ENCODE measurements at regions not wholly inside any gene's neighbourhood (a gene's known extent, or its start where the extent isn't known, plus 50 kb on each side); places are given as distances from the start of the nearest gene placed in this dataset.

- Histone ChIP-seq H3K4me3 (ENCODE audit: extremely low read depth in 1 of 4, insufficient read depth in 2 of 4, low read depth in 3 of 4, low read length in 4 of 4) (no peak overlapping the region), H2AFZ (ENCODE audit: low read length) (no peak overlapping the region), H3K9me3 (ENCODE audit: insufficient read depth in 2 of 2, low read depth in 1 of 2, low read length in 1 of 2) (no peaks in the 10 kb centered on the region), H3K18ac (ENCODE audit: extremely low read depth, low read length) (no peak overlapping the region), H4K91ac (replicated peaks; ENCODE audit: insufficient read length, low read length) (no peak overlapping the region), H3K56ac (replicated peaks; ENCODE audit: insufficient read length, low read depth, low read length) (no peak overlapping the region), H3K23me2 (ENCODE audit: low read depth, low read length) (no peaks in the 10 kb centered on the region), H3K27me3 (replicated peaks in 1 of 4; ENCODE audit: control insufficient read depth in 3 of 4, extremely low read depth in 1 of 4, insufficient read depth in 3 of 4, low read length in 3 of 4) (no peaks in the 10 kb centered on the region; a peak in 1 of 7 replicates), H4K5ac (ENCODE audit: insufficient read length, low read depth, low read length) (no peak overlapping the region), H3K4me1 (replicated peaks in 1 of 4; ENCODE audit: control insufficient read depth in 3 of 4, insufficient read depth in 4 of 4, low read length in 3 of 4) (no peaks in the 10 kb centered on the region), H3K23ac (ENCODE audit: insufficient read length) (no peak overlapping the region), H2BK120ac (replicated peaks; ENCODE audit: low read depth, low read length) (no peak overlapping the region), H3K4ac (replicated peaks; ENCODE audit: insufficient read length, low read depth, low read length) (no peak overlapping the region), H3K14ac (ENCODE audit: insufficient read length) (no peak overlapping the region), H2BK20ac (ENCODE audit: low read length) (no peak overlapping the region), H2BK15ac (ENCODE audit: low read length) (no peak overlapping the region), H2BK12ac (ENCODE audit: low read depth, low read length) (no peak overlapping the region), H2AK5ac (ENCODE audit: low read depth, low read length) (no peak overlapping the region), H3K27ac (ENCODE audit: low read depth, low read length) (no peak overlapping the region), H3K9ac (replicated peaks in 1 of 4; ENCODE audit: extremely low read depth in 1 of 4, low read depth in 3 of 4, low read length in 3 of 4) (no peak overlapping the region), H3K79me1 (ENCODE audit: low read depth, low read length) (no peaks in the 10 kb centered on the region), H3K36me3 (ENCODE audit: control insufficient read depth in 2 of 4, insufficient read depth in 4 of 4, low read length in 3 of 4) (no peaks in the 10 kb centered on the region), H4K20me1 (replicated peaks in 1 of 2; ENCODE audit: control insufficient read depth in 1 of 2, insufficient read depth in 2 of 2, low read length in 2 of 2) (no peaks in the 10 kb centered on the region), H4K8ac (ENCODE audit: extremely low read depth, insufficient read depth, low read length) (no peak overlapping the region), H3K4me2 (ENCODE audit: insufficient read depth in 1 of 2, low read depth in 2 of 2, low read length in 2 of 2) (no peak overlapping the region), H3K79me2 (ENCODE audit: control insufficient read depth in 1 of 2, insufficient read depth in 2 of 2, low read length in 2 of 2) (no peaks in the 10 kb centered on the region), H2BK5ac (ENCODE audit: low read depth, low read length) (no peak overlapping the region)
- no peak for FAIRE-seq
- TF ChIP-seq RNF2 (IDR thresholded peaks at IDR 0.05; ENCODE audit: borderline replicate concordance, low read depth, low read length, missing control alignments, poor library complexity, severe bottlenecking) (no peak), ATF3 (IDR thresholded peaks at IDR 0.05; ENCODE audit: insufficient read depth, low read depth, low read length) (no peak), SIX5 (IDR thresholded peaks at IDR 0.05; ENCODE audit: low read depth, low read length) (no peak)
- ChIA-PET POLR2A (ENCODE audit: partially characterized antibody) (no interaction called here), CTCF (ENCODE audit: partially characterized antibody) (interaction anchor here (1.2 kb wide), 1 partner anchor 45 kb away, joined by 3 read pairs; no protein-coding TSS in a partner anchor)
- DNase-seq (ENCODE audit: low read depth in 1 of 2, low spot score in 2 of 2), result no peak
- WGBS, 2 experiments (ENCODE audit: extremely low coverage in 1 of 2, insufficient coverage in 1 of 2, insufficient read length in 1 of 2, insufficient replicate concordance in 2 of 2, low coverage in 1 of 2, low lambda C conversion rate in 2 of 2, missing lambda C conversion rate in 1 of 2), result 94% methylated on average over 2 of the region's 2 CpGs; no CpG with 5 or more reads in 1 of the 2 experiments
These were observed 59.5 kb downstream of the ID4 start for GRCh38 chr6:19896693-19897010.

All from H1 (cell line).